Embryonic facial prominence (tissue), 1 donor: ENCODE measurements at regions not wholly inside any gene's neighbourhood (a gene's known extent, or its start where the extent isn't known, plus 50 kb on each side); places are given as distances from the start of the nearest gene placed in this dataset.
"Not testable (repeated sequence)": the region's sequence is repeated elsewhere in the genome, so short reads cannot be mapped to it uniquely, and the experiment has no call there.

Experiments used
- DNase-seq: peaks from one replicate; pipeline ENCODE4 v3.0.0-alpha.2; 2016; ENCODE audit errors: extremely low spot score

- no peak for DNase-seq
Observed at GRCh38 chr3:169029674-169030285, 633.7 kb downstream of the MECOM start.

GRCh38 chr3:169028716-169029115, 634.8 kb downstream of the MECOM start:
- DNase-seq: no peak

- DNase-seq: no peak
Observed at GRCh38 chr3:169026543-169027182, 636.8 kb downstream of the MECOM start.

GRCh38 chr3:169022457-169022856, 641.1 kb downstream of the MECOM start:
- no peak for DNase-seq

- DNase-seq: no peak
Observed at GRCh38 chr3:169020371-169020770, 643.1 kb downstream of the MECOM start.

GRCh38 chr3:169009453-169009852, 654.1 kb downstream of the MECOM start:
- no peak for DNase-seq

- no peak for DNase-seq
Observed at GRCh38 chr3:169008776-169009358, 654.6 kb downstream of the MECOM start.

GRCh38 chr3:169007145-169007544, 656.4 kb downstream of the MECOM start:
- DNase-seq: no peak

- not testable (repeated sequence) for DNase-seq
Observed at GRCh38 chr3:169006398-169006797, 657.1 kb downstream of the MECOM start.

- no peak for DNase-seq
Observed at GRCh38 chr3:169002689-169003088, 660.8 kb downstream of the MECOM start.

- no peak for DNase-seq
Observed at GRCh38 chr3:168998792-168999191, 664.7 kb downstream of the MECOM start.

GRCh38 chr3:168997488-168997887, 666.0 kb downstream of the MECOM start:
- no peak for DNase-seq

GRCh38 chr3:168996622-168997021, 666.9 kb downstream of the MECOM start:
- DNase-seq: no peak

GRCh38 chr3:168995129-168995528, 668.4 kb downstream of the MECOM start:
- DNase-seq: no peak

- no peak for DNase-seq
Observed at GRCh38 chr3:168991803-168992202, 671.7 kb downstream of the MECOM start.

GRCh38 chr3:168990621-168991020, 672.9 kb downstream of the MECOM start:
- DNase-seq: no peak

GRCh38 chr3:168990134-168990533, 673.4 kb downstream of the MECOM start:
- no peak for DNase-seq

- DNase-seq: no peak
Observed at GRCh38 chr3:168989396-168989795, 674.1 kb downstream of the MECOM start.

- DNase-seq: no peak
Observed at GRCh38 chr3:168988853-168989252, 674.7 kb downstream of the MECOM start.

- DNase-seq: no peak
Observed at GRCh38 chr3:168984872-168985271, 678.6 kb downstream of the MECOM start.

- no peak for DNase-seq
Observed at GRCh38 chr3:168983046-168983445, 680.5 kb downstream of the MECOM start.

GRCh38 chr3:168981396-168981795, 682.1 kb downstream of the MECOM start:
- DNase-seq: no peak

GRCh38 chr3:168977716-168978374, 685.7 kb downstream of the MECOM start:
- DNase-seq: no peak
